ENCODE measurements at regions not wholly inside any gene's neighbourhood (a gene's known extent, or its start where the extent isn't known, plus 50 kb on each side); places are given as distances from the start of the nearest gene placed in this dataset.

DNA sequence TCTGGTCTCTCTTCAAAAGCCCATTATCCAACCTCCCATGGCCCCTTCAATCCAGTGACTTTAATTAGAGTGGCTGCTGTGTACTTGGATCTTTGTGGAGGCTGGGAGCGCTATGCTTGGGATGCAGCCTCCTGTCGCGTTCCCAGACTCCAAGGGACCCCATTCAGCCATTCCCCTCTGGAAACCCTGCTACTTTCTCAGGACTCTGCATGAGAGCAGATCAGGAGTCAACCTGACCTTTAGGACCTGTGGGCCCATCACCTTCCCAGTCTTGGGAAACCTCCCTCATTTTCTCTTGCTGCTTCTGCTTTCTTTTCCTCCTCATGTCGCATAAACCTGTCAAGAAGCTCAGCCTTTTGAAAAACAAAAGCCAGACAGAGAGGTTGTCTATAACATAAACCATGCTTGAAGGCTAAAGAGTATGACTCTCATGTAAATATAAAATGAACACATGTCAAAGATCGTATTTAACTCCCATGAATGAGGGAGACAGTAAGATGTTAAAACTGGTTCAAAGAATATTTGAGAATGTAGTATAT, 143.1 kb upstream of the PELI1 start:
- DNase-seq (ENCODE audit: low read depth): no peak
- TF ChIP-seq, protein P1, sequence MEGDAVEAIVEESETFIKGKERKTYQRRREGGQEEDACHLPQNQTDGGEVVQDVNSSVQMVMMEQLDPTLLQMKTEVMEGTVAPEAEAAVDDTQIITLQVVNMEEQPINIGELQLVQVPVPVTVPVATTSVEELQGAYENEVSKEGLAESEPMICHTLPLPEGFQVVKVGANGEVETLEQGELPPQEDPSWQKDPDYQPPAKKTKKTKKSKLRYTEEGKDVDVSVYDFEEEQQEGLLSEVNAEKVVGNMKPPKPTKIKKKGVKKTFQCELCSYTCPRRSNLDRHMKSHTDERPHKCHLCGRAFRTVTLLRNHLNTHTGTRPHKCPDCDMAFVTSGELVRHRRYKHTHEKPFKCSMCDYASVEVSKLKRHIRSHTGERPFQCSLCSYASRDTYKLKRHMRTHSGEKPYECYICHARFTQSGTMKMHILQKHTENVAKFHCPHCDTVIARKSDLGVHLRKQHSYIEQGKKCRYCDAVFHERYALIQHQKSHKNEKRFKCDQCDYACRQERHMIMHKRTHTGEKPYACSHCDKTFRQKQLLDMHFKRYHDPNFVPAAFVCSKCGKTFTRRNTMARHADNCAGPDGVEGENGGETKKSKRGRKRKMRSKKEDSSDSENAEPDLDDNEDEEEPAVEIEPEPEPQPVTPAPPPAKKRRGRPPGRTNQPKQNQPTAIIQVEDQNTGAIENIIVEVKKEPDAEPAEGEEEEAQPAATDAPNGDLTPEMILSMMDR (IDR thresholded peaks at IDR 0.05; ENCODE audit: control insufficient read depth, insufficient read depth, low read depth, low read length, missing control alignments): no peak
- no peak overlapping the region for H3K4me3 ChIP-seq (ENCODE audit: control insufficient read depth, low read depth, low read length)

DNA sequence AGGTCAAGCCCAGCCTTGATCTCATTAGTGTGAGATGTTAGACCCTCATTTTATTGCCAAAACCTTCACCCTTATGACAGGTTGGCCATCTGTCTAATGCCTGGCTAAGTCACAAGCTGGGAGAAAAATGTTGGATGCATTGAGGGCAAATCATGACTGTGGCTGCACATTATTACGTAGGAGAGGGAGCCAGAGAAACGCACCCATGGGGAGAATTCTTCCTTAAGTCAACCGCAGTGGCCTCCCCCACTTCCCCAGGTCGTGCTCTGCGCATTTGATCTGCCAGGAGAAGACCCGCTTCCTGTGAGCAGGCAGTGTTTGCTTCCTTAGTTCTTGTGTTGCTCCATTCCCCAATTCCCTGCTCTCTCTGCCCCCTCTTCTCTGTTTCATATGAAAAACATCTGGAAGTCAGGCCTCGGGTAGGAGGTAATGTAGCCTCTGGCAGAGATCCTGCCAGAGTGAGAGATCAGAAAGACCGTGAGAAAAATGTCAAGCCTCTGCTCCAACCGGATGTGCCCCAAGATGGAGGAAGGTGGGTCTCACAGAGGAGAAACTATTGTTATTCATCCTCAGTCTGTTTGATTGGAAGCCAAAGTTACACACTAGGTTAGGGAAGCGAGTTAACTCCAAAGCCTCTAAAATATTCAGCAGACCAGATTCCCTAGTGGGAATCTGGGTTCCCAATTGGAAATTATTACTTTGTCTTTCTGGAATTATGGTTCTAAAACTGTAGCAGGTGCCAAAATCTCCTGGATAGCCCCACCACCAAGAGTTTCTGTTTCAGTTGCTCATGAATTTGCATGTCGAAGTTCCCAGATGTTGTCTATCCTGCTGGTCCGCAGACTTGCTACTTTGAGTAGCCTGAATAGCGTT, 144.3 kb upstream of the PELI1 start:
- TF ChIP-seq, protein P1 (IDR thresholded peaks at IDR 0.05; ENCODE audit: control insufficient read depth, insufficient read depth, low read depth, low read length, missing control alignments): no peak
- no peak overlapping the region for H3K4me3 ChIP-seq (ENCODE audit: control insufficient read depth, low read depth, low read length)
- DNase-seq (ENCODE audit: low read depth): peak; percentile 78

DNA sequence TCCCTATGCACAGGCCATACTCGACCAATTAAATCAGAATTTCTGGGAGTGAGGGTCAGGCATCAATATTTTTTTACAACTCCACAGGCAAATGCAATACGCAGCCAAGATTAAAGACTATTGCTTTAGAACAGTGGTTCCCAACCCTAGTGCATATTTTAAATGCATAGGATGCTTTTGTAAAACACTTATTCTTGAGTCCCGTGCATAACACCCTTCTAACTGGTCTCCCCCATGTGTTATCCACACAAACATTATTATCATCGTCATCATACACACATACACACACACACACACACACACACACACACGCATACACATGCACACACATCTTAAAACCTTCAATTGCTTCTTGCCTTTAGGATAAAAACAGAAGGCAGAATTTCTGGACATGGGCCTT, 145.0 kb upstream of the PELI1 start:
- TF ChIP-seq, protein P1 (IDR thresholded peaks at IDR 0.05; ENCODE audit: control insufficient read depth, insufficient read depth, low read depth, low read length, missing control alignments): no peak
- no peak overlapping the region for H3K4me3 ChIP-seq (ENCODE audit: control insufficient read depth, low read depth, low read length)
- no peak for DNase-seq (ENCODE audit: low read depth)

DNA sequence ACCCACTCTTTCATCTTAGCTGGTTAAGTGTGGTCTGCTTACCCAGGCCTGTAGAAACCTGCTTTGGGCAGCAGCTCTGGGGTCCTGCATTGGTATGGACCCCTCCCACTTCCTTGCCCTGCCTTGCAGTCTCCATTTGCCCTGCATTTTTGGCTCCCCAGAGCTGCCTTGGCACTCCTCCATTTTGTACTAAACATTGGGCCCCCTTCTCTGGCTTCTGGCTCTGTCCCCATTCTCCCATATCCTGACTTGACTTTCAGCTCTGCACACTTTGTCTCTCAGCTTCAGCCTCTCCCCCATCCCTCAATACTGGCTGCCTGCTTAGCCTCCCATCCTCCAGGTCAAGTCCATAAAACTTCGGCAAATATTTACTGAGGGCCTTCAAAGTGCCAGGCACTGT, 145.5 kb upstream of the PELI1 start:
- no peak overlapping the region for H3K4me3 ChIP-seq (ENCODE audit: control insufficient read depth, low read depth, low read length)
- TF ChIP-seq, protein P1 (IDR thresholded peaks at IDR 0.05; ENCODE audit: control insufficient read depth, insufficient read depth, low read depth, low read length, missing control alignments): no peak
- DNase-seq (ENCODE audit: low read depth): no peak

DNA sequence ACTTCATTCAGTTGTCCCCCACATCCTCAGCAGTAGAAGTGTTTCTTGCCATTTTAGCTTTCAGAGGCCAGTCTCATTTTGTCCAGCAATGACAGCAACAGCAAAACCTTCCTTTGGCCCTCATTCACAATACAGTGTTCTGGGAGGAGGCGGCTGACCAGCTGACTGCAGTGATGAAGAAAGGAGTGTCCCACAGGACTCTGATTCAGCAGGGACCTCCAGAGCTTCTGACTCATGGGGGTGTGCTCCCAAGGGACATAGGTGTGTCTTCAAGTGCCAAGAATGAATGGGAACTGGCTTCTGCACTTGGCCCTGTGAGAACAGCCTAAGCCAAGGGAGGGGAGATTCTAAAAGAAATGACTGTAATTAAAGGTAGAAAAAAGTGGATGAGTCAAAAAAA, 147.0 kb upstream of the PELI1 start:
- DNase-seq (ENCODE audit: low read depth): peak; percentile 55
- H3K4me3 ChIP-seq (ENCODE audit: control insufficient read depth, low read depth, low read length): no peak overlapping the region
- TF ChIP-seq, protein P1 (IDR thresholded peaks at IDR 0.05; ENCODE audit: control insufficient read depth, insufficient read depth, low read depth, low read length, missing control alignments): no peak

DNA sequence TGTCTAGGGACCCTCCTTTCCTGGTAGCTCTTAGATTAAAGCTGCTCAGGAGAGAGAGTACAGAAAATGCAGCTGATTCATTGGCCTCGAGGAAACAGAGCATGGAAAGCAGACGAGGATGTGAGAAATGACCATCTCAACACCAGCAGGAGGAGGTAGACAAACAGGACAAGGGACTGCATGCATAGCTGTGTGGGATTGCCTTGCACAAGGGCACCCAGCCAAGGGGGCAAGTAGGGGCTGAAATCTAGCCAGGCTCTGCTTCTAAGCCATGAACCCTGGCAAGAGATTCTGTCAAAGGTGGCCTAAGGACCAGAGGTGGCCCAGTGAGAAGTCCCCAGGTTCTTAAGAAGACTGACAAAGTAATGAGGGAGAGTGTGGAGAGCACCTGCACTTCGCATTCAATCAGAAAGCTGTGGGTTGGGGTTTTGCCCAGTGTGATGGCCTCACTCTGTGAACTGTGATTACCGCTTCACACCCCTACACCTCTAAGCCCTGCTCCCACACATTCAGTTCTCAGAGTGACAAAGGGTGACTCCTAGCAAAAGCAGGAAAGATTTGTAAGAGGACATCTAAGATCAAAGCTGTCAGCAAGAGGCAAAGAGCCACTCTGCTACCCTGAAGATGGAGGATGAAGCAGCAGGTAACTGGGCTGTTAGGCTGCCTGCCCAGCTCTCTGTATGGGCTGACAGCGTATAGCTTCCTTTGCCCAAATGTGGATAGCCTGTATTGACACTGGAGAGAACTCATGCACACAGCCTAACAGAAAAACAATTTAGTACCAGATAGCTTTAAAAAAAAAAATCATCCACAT, 151.3 kb upstream of the PELI1 start:
- no peak for DNase-seq (ENCODE audit: low read depth)
- TF ChIP-seq, protein P1 (IDR thresholded peaks at IDR 0.05; ENCODE audit: control insufficient read depth, insufficient read depth, low read depth, low read length, missing control alignments): no peak
- H3K4me3 ChIP-seq (ENCODE audit: control insufficient read depth, low read depth, low read length): no peak overlapping the region
